ENCODE measurements at regions not wholly inside any gene's neighbourhood (a gene's known extent, or its start where the extent isn't known, plus 50 kb on each side); places are given as distances from the start of the nearest gene placed in this dataset.

- TF ChIP-seq CTCF (IDR thresholded peaks at IDR 0.05; ENCODE audit: extremely low read depth, insufficient read depth, missing control alignments): no peak
- no peak for DNase-seq (ENCODE audit: low spot score)
- in situ Hi-C loops (cut with MboI; ENCODE audit: low pct_unique_long_range_greater_than_20kb, low sequenced_read_pairs, unreplicated experiment): no loop called here
Observed at GRCh38 chr2:220279372-220279771, 651.9 kb downstream of the SLC4A3 start.

- in situ Hi-C loops (cut with MboI; ENCODE audit: low pct_unique_long_range_greater_than_20kb, low sequenced_read_pairs, unreplicated experiment): no loop called here
- DNase-seq (ENCODE audit: low spot score): no peak
- TF ChIP-seq CTCF (IDR thresholded peaks at IDR 0.05; ENCODE audit: extremely low read depth, insufficient read depth, missing control alignments): no peak
Observed at GRCh38 chr2:220279840-220280239, 652.4 kb downstream of the SLC4A3 start.

- DNase-seq (ENCODE audit: low spot score): no peak
- no peak for TF ChIP-seq CTCF (IDR thresholded peaks at IDR 0.05; ENCODE audit: extremely low read depth, insufficient read depth, missing control alignments)
- in situ Hi-C loops (cut with MboI; ENCODE audit: low pct_unique_long_range_greater_than_20kb, low sequenced_read_pairs, unreplicated experiment): no loop called here
Observed at GRCh38 chr2:220280736-220281135, 653.3 kb downstream of the SLC4A3 start.

- DNase-seq (ENCODE audit: low spot score): no peak
- no peak for TF ChIP-seq CTCF (IDR thresholded peaks at IDR 0.05; ENCODE audit: extremely low read depth, insufficient read depth, missing control alignments)
- in situ Hi-C loops (cut with MboI; ENCODE audit: low pct_unique_long_range_greater_than_20kb, low sequenced_read_pairs, unreplicated experiment): no loop called here
Observed at GRCh38 chr2:220281771-220282170, 654.3 kb downstream of the SLC4A3 start.

GRCh38 chr2:220282236-220282635 lies 654.8 kb downstream of the SLC4A3 start:
- DNase-seq (ENCODE audit: low spot score): no peak
- TF ChIP-seq CTCF (IDR thresholded peaks at IDR 0.05; ENCODE audit: extremely low read depth, insufficient read depth, missing control alignments): no peak
- in situ Hi-C loops (cut with MboI; ENCODE audit: low pct_unique_long_range_greater_than_20kb, low sequenced_read_pairs, unreplicated experiment): no loop called here

- TF ChIP-seq CTCF (IDR thresholded peaks at IDR 0.05; ENCODE audit: extremely low read depth, insufficient read depth, missing control alignments): no peak
- in situ Hi-C loops (cut with MboI; ENCODE audit: low pct_unique_long_range_greater_than_20kb, low sequenced_read_pairs, unreplicated experiment): no loop called here
- DNase-seq (ENCODE audit: low spot score): no peak
Observed at GRCh38 chr2:220293966-220294365, 666.5 kb downstream of the SLC4A3 start.

GRCh38 chr2:220296174-220296573 lies 668.7 kb downstream of the SLC4A3 start:
- in situ Hi-C loops (cut with MboI; ENCODE audit: low pct_unique_long_range_greater_than_20kb, low sequenced_read_pairs, unreplicated experiment): no loop called here
- TF ChIP-seq CTCF (IDR thresholded peaks at IDR 0.05; ENCODE audit: extremely low read depth, insufficient read depth, missing control alignments): no peak
- DNase-seq (ENCODE audit: low spot score): no peak
